Tibial nerve (tissue), 4 donors: ENCODE measurements at regions not wholly inside any gene's neighbourhood (a gene's known extent, or its start where the extent isn't known, plus 50 kb on each side); places are given as distances from the start of the nearest gene placed in this dataset.

ENCODE experiments used
- DNase-seq, 2 donors: peaks; one replicate each; pipeline ENCODE4 v3.0.0-alpha.2; 2019; ENCODE audit warnings: low spot score in 2 of 2
- H3K27ac ChIP-seq, 4 donors: fragments of 200-600 bp; sonication (generic) in 3 of 4; one replicate each; pipeline ENCODE4 v1.5.1; 2017 to 2019; ENCODE audit warnings: mild to moderate bottlenecking in 1 of 4
- H3K27me3 ChIP-seq, 2 donors: fragments of 200-600 bp; sonication (generic) in 1 of 2; one replicate each; pipeline versions ENCODE4 v1.5.1 to v1.6.0; 2017 to 2019
- H3K36me3 ChIP-seq, 3 donors: fragments of 200-600 bp; sonication (generic); one replicate each; pipeline ENCODE4 v1.5.1; 2018 to 2019
- H3K4me1 ChIP-seq, 4 donors: fragments of 200-600 bp; sonication (generic) in 3 of 4; one replicate each; pipeline ENCODE4 v1.5.1; 2017 to 2019
- H3K4me3 ChIP-seq, 4 donors: fragments of 200-600 bp; sonication (generic) in 3 of 4; one replicate each; pipeline ENCODE4 v1.5.1; 2017 to 2019; ENCODE audit warnings: mild to moderate bottlenecking in 1 of 4, moderate library complexity in 1 of 4
- H3K9me3 ChIP-seq, 4 donors: fragments of 200-600 bp; sonication (generic) in 3 of 4; one replicate each; pipeline ENCODE4 v1.5.1; 2017 to 2019
- EP300 ChIP-seq, 2 donors: sonication (generic); formaldehyde crosslinking; IDR thresholded peaks; one replicate each; pipeline ENCODE4 v1.6.1; 2017; ENCODE audit warnings: antibody characterized with exemption in 2 of 2, mild to moderate bottlenecking in 1 of 2
- POLR2A ChIP-seq, 2 donors: fragments of 450-650 bp; IDR thresholded peaks; one replicate each; pipeline ENCODE4 v1.6.1; 2017; ENCODE audit warnings: antibody characterized with exemption in 2 of 2, mild to moderate bottlenecking in 2 of 2, moderate library complexity in 2 of 2
- whole genome bisulfite sequencing, 2 donors: methylation state at CpG; one replicate each; pipeline ENCODE4 v1.1.5; 2018; 5-methylcytosine and 5-hydroxymethylcytosine counted together
- TF ChIP-seq, protein P1 (sequence below), 5 experiments: fragments of 200-600 bp in 3 of 5; fragments of 450-650 bp in 2 of 5; sonication (generic) in 3 of 5; IDR thresholded peaks; one replicate each; pipeline ENCODE4 v1.5.1; 2016 to 2019; ENCODE audit warnings: antibody characterized with exemption in 5 of 5, mild to moderate bottlenecking in 3 of 5, moderate library complexity in 2 of 5

DNA sequence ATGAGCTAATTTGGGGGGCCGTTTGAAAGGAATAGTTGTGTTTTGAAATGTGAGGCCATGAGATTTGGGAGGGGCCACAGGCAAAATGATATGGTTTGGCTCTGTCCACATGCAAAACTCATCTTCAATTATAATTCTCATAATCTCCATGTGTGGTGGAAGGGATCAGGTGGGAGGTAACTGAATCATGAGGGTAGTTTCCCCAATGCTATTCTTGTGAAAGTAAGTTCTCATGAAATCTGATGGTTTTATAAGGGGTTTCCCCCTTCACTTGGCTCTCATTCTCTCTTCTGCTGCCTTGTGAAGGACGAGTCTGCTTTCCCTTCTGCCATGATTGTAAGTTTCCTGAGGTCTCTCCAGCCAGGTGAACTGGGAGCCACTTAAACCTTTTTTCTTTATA lies 490.8 kb upstream of the GRM3 start:
- no peak for DNase-seq
- Histone ChIP-seq H3K27ac (no peak overlapping the region), H3K36me3 (no peaks in the 10 kb centered on the region), H3K4me1 (no peaks in the 10 kb centered on the region), H3K4me3 (no peak overlapping the region), H3K9me3 (peaks cover 0 to 4% (median 0%) of the 10 kb centered on the region in 4 donors), H3K27me3 (no peaks in the 10 kb centered on the region)
- TF ChIP-seq POLR2A (IDR thresholded peaks at IDR 0.05) (no peak), EP300 (IDR thresholded peaks at IDR 0.05) (no peak)
- TF ChIP-seq, protein P1, sequence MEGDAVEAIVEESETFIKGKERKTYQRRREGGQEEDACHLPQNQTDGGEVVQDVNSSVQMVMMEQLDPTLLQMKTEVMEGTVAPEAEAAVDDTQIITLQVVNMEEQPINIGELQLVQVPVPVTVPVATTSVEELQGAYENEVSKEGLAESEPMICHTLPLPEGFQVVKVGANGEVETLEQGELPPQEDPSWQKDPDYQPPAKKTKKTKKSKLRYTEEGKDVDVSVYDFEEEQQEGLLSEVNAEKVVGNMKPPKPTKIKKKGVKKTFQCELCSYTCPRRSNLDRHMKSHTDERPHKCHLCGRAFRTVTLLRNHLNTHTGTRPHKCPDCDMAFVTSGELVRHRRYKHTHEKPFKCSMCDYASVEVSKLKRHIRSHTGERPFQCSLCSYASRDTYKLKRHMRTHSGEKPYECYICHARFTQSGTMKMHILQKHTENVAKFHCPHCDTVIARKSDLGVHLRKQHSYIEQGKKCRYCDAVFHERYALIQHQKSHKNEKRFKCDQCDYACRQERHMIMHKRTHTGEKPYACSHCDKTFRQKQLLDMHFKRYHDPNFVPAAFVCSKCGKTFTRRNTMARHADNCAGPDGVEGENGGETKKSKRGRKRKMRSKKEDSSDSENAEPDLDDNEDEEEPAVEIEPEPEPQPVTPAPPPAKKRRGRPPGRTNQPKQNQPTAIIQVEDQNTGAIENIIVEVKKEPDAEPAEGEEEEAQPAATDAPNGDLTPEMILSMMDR (IDR thresholded peaks at IDR 0.05), result no peak
- 73 to 75% methylated on average over 2 of the region's 2 CpGs for WGBS, 2 donors

DNA sequence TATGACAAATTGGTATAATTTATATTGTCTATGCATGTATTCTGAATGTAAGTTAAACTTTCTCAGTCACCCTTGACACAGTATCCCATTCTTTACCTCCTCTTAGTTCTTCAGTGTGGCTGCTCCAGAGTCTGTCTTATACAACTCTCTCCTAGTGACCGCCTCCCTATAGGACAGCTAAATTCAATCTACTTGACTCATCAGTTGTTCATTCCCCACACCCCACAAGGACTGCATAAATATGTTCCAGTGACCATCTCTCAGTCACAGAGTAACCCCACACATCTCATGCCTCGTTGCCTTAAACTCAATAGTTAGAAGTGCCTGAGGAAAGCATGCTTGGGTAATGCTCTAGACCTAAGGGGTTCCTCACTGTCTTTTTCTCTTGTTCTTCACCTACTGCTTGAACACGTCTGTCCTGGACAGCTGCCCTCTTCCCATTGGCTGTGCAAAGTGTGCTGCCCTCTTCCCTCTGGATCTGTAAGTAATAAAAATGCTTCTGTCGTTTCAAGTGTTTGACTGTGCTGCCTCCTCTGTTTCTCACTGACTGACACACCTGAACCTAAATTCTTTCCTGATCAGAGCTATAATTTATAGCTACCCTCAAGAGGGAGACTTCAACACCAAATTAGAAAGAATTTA lies 494.6 kb upstream of the GRM3 start:
- TF ChIP-seq EP300 (IDR thresholded peaks at IDR 0.05) (no peak), POLR2A (IDR thresholded peaks at IDR 0.05) (no peak)
- TF ChIP-seq, protein P1 (IDR thresholded peaks at IDR 0.05), result no peak
- Histone ChIP-seq H3K36me3 (no peaks in the 10 kb centered on the region), H3K4me1 (no peaks in the 10 kb centered on the region), H3K27ac (no peak overlapping the region), H3K9me3 (peaks cover 0 to 3% (median 0%) of the 10 kb centered on the region in 4 donors), H3K4me3 (no peak overlapping the region), H3K27me3 (no peaks in the 10 kb centered on the region)
- 50 to 54% methylated on average over 4 of the region's 4 CpGs for WGBS, 2 donors
- DNase-seq, result no peak

DNA sequence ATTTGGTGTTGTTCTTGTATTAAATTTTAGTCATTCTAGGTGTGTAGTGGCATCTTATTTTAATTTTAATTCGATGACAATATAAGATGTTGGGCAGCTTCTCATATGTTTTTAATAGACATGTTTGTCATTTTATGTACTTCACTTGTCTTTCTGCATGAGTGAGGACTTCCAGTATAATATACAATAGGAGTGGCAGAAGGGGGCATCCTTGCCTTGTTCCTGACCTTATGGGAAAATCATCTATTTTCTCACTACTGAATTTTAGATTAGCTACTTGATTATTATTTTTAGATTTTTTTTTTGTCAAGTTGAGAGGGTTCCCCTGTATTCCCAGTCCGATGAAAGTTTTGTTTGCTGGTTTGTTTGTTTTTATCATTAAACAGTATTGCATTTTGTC lies 495.2 kb upstream of the GRM3 start:
- Histone ChIP-seq H3K4me3 (no peak overlapping the region), H3K9me3 (peaks cover 0 to 3% (median 0%) of the 10 kb centered on the region in 4 donors), H3K27ac (no peak overlapping the region), H3K27me3 (no peaks in the 10 kb centered on the region), H3K36me3 (no peaks in the 10 kb centered on the region), H3K4me1 (no peaks in the 10 kb centered on the region)
- 65 to 77% methylated on average over 2 of the region's 2 CpGs for WGBS, 2 donors
- no peak for DNase-seq
- no peak for TF ChIP-seq EP300 (IDR thresholded peaks at IDR 0.05)
- no peak for TF ChIP-seq POLR2A (IDR thresholded peaks at IDR 0.05)
- TF ChIP-seq, protein P1 (IDR thresholded peaks at IDR 0.05), result no peak

DNA sequence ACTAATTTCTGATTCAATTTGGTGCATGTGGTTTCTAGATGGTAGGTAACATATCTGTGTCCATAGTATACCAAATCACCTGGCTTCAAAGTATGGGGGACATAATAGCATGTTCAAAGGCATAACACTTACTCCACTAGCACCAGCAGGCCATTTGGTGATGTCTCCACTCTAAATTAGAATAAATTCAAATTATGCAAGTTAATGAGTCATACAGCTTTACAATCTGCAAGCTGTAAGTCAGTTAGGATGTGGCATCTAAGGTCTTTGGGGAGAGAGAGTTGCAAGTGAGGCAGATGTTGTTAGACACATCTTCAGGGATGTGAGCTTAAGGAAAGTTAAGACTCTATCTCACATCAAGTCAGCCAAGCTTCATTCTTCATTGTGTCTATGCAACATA lies 506.4 kb upstream of the GRM3 start:
- no peak for DNase-seq
- Histone ChIP-seq H3K27ac (no peak overlapping the region), H3K27me3 (no peaks in the 10 kb centered on the region), H3K4me3 (no peak overlapping the region), H3K36me3 (no peaks in the 10 kb centered on the region), H3K9me3 (peaks cover 0 to 6% (median 0%) of the 10 kb centered on the region in 4 donors), H3K4me1 (no peaks in the 10 kb centered on the region)
- TF ChIP-seq, protein P1 (IDR thresholded peaks at IDR 0.05), result no peak
- no peak for TF ChIP-seq EP300 (IDR thresholded peaks at IDR 0.05)
- no peak for TF ChIP-seq POLR2A (IDR thresholded peaks at IDR 0.05)

DNA sequence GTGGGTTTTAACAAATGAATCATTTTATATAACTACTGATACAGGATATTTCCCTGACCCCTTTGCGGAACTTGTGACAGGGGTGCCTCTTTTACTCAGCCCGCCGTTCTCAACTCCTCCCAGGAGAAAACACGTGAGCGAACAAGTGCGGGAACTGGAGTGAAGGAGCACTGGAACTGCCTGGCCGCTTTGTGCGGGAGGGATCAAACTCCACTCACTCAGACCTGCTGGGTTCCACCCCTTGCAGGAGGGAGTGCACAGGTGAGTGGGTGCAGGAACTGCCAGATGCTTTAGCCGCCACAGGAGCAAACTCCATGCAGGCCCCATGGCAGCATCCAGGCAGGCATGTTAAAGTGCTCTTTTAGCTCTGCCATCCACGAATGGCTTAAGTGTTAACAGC lies 513.4 kb upstream of the GRM3 start:
- no peaks in the 10 kb centered on the region for H3K36me3 ChIP-seq
- 90 to 93% methylated on average over 10 of the region's 10 CpGs for WGBS, 2 donors
- H3K27me3 ChIP-seq, result no peaks in the 10 kb centered on the region
- no peak overlapping the region for H3K27ac ChIP-seq
- peaks cover 0 to 6% (median 0%) of the 10 kb centered on the region in 4 donors for H3K9me3 ChIP-seq
- TF ChIP-seq, protein P1 (IDR thresholded peaks at IDR 0.05), result no peak
- TF ChIP-seq EP300 (IDR thresholded peaks at IDR 0.05), result no peak
- no peak overlapping the region for H3K4me3 ChIP-seq
- no peak for DNase-seq
- no peaks in the 10 kb centered on the region for H3K4me1 ChIP-seq
